ENCODE measurements at regions not wholly inside any gene's neighbourhood (a gene's known extent, or its start where the extent isn't known, plus 50 kb on each side); places are given as distances from the start of the nearest gene placed in this dataset.

GRCh38 chr3:106488331-106488730 lies 619.5 kb upstream of the CBLB start:
- TF ChIP-seq CTCF (IDR thresholded peaks at IDR 0.05; ENCODE audit: low read depth, low read length) (no peak), EZH2phosphoT487 (IDR thresholded peaks at IDR 0.05; ENCODE audit: low read depth) (no peak)
